K562 (cell line): ENCODE measurements at regions not wholly inside any gene's neighbourhood (a gene's known extent, or its start where the extent isn't known, plus 50 kb on each side); places are given as distances from the start of the nearest gene placed in this dataset.

ENCODE experiments used
- ATAC-seq: fragments of 200-7000 bp; cut with Tn5 transposase; 3 replicates; pipeline ENCODE4 v1.9.1; 2020; ENCODE audit warnings: moderate library complexity
- BruUV-seq: library from RNA; stranded (reverse); fragments of 400-500 nt; replicated peaks from 2 replicates; lab custom pipeline; 2021; lab: Mats Ljungman, UMichigan
- CTCF ChIA-PET: fragments of 300-600 bp; formaldehyde crosslinking; extraction: SDS; loops from one replicate; lab custom pipeline; 2021; ENCODE audit warnings: low intra/inter-chr PET ratio; lab: Yijun Ruan, JAX
- POLR2A ChIA-PET: fragments of 300-600, 350-650 bp; sonication (Branson Sonifier 250); formaldehyde crosslinking; extraction: SDS; loops from one replicate; lab custom pipeline; 2021; ENCODE audit warnings: antibody characterized with exemption, inconsistent platforms; lab: Yijun Ruan, JAX
- DNase-seq, 4 experiments: peaks; one replicate each; pipeline versions ENCODE4 v3.0.0 to v3.0.0-alpha.2; 2011 to 2018; ENCODE audit warnings: low spot score in 3 of 4, mixed read lengths in 3 of 4; ENCODE audit errors: extremely low read depth in 1 of 4
- FAIRE-seq: peaks from 2 replicates; lab custom pipeline; 2011; peaks lifted over from hg19 to GRCh38; lab: Jason Lieb, UNC
- H2AFZ ChIP-seq: 2 replicates; pipeline ENCODE4 v1.6.0; 2011; ENCODE audit warnings: low read depth, low read length, control low read depth, inconsistent platforms
- H3K27ac ChIP-seq: fragments of 200-600 bp; 3 replicates; pipeline ENCODE4 v1.8.0; 2011; ENCODE audit warnings: low read depth, mild to moderate bottlenecking, control low read depth, inconsistent platforms, low read length, moderate library complexity, mixed read lengths; ENCODE audit errors: extremely low read depth
- H3K27me3 ChIP-seq, 2 experiments: fragments of 300-600 bp in 1 of 2; 2 replicates in 1 of 2; 3 replicates in 1 of 2; pipeline versions ENCODE4 v1.6.0 to v1.8.0; 2011; ENCODE audit warnings: inconsistent platforms in 2 of 2, low read length in 2 of 2, mild to moderate bottlenecking in 1 of 2, mixed read lengths in 1 of 2, moderate library complexity in 1 of 2; ENCODE audit not compliant: control insufficient read depth in 2 of 2, insufficient read depth in 2 of 2
- H3K36me3 ChIP-seq: fragments of 300-600 bp; 3 replicates; pipeline ENCODE4 v1.8.0; 2011; ENCODE audit warnings: mild to moderate bottlenecking, low read length, inconsistent platforms; ENCODE audit not compliant: control insufficient read depth, insufficient read depth
- H3K4me1 ChIP-seq, 2 experiments: fragments of 200-600 bp in 1 of 2; replicated peaks in 1 of 2; 2 replicates in 1 of 2; 3 replicates in 1 of 2; pipeline versions ENCODE4 v1.5.1 to v1.8.0; 2011; ENCODE audit warnings: inconsistent platforms in 2 of 2, low read length in 2 of 2, mild to moderate bottlenecking in 1 of 2, mixed read lengths in 1 of 2, moderate library complexity in 1 of 2; ENCODE audit not compliant: control insufficient read depth in 2 of 2, insufficient read depth in 2 of 2
- H3K4me2 ChIP-seq: 2 replicates; pipeline ENCODE4 v1.6.1; 2011; ENCODE audit warnings: low read length, control low read depth, inconsistent platforms, mixed read lengths; ENCODE audit not compliant: insufficient read depth
- H3K4me3 ChIP-seq: fragments of 200-600 bp; sonication (generic), shearing (Covaris generic); 2 replicates; pipeline ENCODE4 v1.5.1; 2016; ENCODE audit warnings: control low read depth, inconsistent platforms
- H3K79me2 ChIP-seq: fragments of 200-600 bp; 3 replicates; pipeline ENCODE4 v1.8.0; 2011; ENCODE audit warnings: low read length, inconsistent platforms; ENCODE audit not compliant: control insufficient read depth, insufficient read depth
- H3K9ac ChIP-seq, 2 experiments: 2 replicates each; pipeline versions ENCODE4 v1.6.0 to v1.6.1; 2011; ENCODE audit warnings: low read depth in 2 of 2, low read length in 2 of 2, control low read depth in 1 of 2, inconsistent platforms in 1 of 2, mild to moderate bottlenecking in 1 of 2, mixed read lengths in 1 of 2; ENCODE audit not compliant: insufficient read depth in 1 of 2
- H3K9me1 ChIP-seq: one replicate; pipeline ENCODE4 v1.6.0; 2011; ENCODE audit warnings: inconsistent platforms, mild to moderate bottlenecking, low read length, moderate library complexity; ENCODE audit not compliant: control insufficient read depth, insufficient read depth
- H3K9me3 ChIP-seq: replicated peaks from 2 replicates; pipeline ENCODE4 v1.5.1; 2011; ENCODE audit warnings: low read depth, low read length, inconsistent platforms; ENCODE audit not compliant: control insufficient read depth, insufficient read depth
- H4K20me1 ChIP-seq: replicated peaks from 2 replicates; pipeline ENCODE4 v1.6.1; 2011; ENCODE audit warnings: low read length, inconsistent platforms, mixed read lengths; ENCODE audit not compliant: control insufficient read depth, insufficient read depth
- KDM2B ChIP-seq: fragments of 250-450 bp; sonication (Bioruptor Pico); IDR thresholded peaks from 2 replicates; pipeline ENCODE4 v1.8.0; 2021; ENCODE audit warnings: mild to moderate bottlenecking, moderate library complexity
- NR2C2 ChIP-seq, 2 experiments: fragments of 200-800 bp in 1 of 2; sonication (Bioruptor generic) in 1 of 2; sonication (generic) in 1 of 2; formaldehyde crosslinking in 1 of 2; IDR thresholded peaks; 2 replicates each; pipeline versions ENCODE4 v1.6.1 to v1.8.0; 2016 to 2022; ENCODE audit warnings: mild to moderate bottlenecking in 1 of 2, missing compliant biosample characterization in 1 of 2, missing genetic modification characterization in 1 of 2, missing genetic modification reagents in 1 of 2
- PHF8 ChIP-seq: fragments of 200-600 bp; sonication (generic); IDR thresholded peaks from 2 replicates; pipeline ENCODE4 v1.6.1; 2012; ENCODE audit warnings: mixed run types, mild to moderate bottlenecking, inconsistent platforms, low read length, moderate library complexity, borderline replicate concordance
- ZFP30 ChIP-seq: fragments of 250-450 bp; sonication (Bioruptor Pico); IDR thresholded peaks from 2 replicates; pipeline ENCODE4 v1.8.0; 2022; ENCODE audit warnings: moderate library complexity, mild to moderate bottlenecking, inconsistent platforms, borderline replicate concordance
- WGBS: fragments of 100-300 bp; shearing (Covaris generic); methylation state at CpG from one replicate; pipeline ENCODE4 v1.1.6; 2016; ENCODE audit warnings: low coverage, mixed read lengths; ENCODE audit not compliant: insufficient coverage; ENCODE audit errors: missing lambda C conversion rate; 5-methylcytosine and 5-hydroxymethylcytosine counted together
- in situ Hi-C: fragments of 300-500 bp; cut with MboI; formaldehyde crosslinking; loops from 4 replicates; pipeline ENCODE4 v1.15.0; 2018; ENCODE audit warnings: inconsistent platforms, mixed read lengths
- intact Hi-C: fragments of 100-400 bp; cut with micrococcal nuclease; formaldehyde crosslinking; loops from 2 replicates; pipeline ENCODE4 v1.14.2; 2022
- TF ChIP-seq, protein P1 (sequence below): fragments of 450-650 bp; formaldehyde crosslinking; IDR thresholded peaks from 2 replicates; pipeline ENCODE4 v1.4.0; 2022; ENCODE audit warnings: mild to moderate bottlenecking, moderate library complexity

GRCh38 chr1:177488722-177489121, 318.0 kb downstream of the BRINP2 start:
- H3K4me3 ChIP-seq: no peak overlapping the region
- no peaks in the 10 kb centered on the region for H3K79me2 ChIP-seq
- no peak overlapping the region for H3K4me2 ChIP-seq
- in situ Hi-C loops: no loop called here
- 0% methylated on average over 2 of the region's 2 CpGs for WGBS
- no peaks in the 10 kb centered on the region for H3K4me1 ChIP-seq
- ChIA-PET CTCF (no interaction called here), POLR2A (no interaction called here)
- intact Hi-C loops: no loop called here
- H3K9ac ChIP-seq: no peak overlapping the region
- no peak overlapping the region for H2AFZ ChIP-seq
- no peaks in the 10 kb centered on the region for H4K20me1 ChIP-seq
- no peak for DNase-seq
- ATAC-seq: no peak
- H3K9me3 ChIP-seq: no peaks in the 10 kb centered on the region
- H3K27ac ChIP-seq: no peak overlapping the region
- BruUV-seq: no TSS peak
- FAIRE-seq: no peak
- TF ChIP-seq KDM2B: no peak
- no peak for TF ChIP-seq NR2C2 (CRISPR knock-in tag; IDR thresholded peaks at IDR 0.05)
- TF ChIP-seq NR2C2 (tag; IDR thresholded peaks at IDR 0.05): no peak
- TF ChIP-seq, protein P1, sequence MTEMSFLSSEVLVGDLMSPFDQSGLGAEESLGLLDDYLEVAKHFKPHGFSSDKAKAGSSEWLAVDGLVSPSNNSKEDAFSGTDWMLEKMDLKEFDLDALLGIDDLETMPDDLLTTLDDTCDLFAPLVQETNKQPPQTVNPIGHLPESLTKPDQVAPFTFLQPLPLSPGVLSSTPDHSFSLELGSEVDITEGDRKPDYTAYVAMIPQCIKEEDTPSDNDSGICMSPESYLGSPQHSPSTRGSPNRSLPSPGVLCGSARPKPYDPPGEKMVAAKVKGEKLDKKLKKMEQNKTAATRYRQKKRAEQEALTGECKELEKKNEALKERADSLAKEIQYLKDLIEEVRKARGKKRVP (CRISPR knock-in tag): no peak
- TF ChIP-seq ZFP30 (CRISPR knock-in tag): no peak
- no peaks in the 10 kb centered on the region for H3K27me3 ChIP-seq
- no peaks in the 10 kb centered on the region for H3K36me3 ChIP-seq
- H3K9me1 ChIP-seq: no peaks in the 10 kb centered on the region

DNA sequence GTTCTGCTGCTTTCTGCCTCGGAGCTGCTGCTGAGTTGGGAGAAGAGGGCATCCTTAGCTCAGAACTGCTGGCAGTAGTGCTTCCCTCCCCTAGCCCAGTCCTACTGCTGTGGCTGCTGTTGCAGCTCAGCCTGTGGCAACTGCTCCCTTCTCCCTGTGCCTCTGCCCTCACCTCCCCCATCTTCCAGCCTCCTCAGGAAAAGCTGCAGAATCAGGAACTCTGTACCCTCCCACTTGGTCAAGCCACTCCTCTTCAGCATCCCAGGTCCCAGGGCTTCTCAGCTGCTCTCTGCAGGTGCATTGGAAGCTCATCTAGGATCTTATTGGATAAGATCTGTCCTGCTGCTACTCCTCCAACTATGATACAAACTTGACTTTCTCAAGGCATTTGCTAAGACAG, 316.7 kb downstream of the BRINP2 start:
- ATAC-seq (no peak), FAIRE-seq (no peak), DNase-seq (no peak)
- H3K27me3 ChIP-seq: no peaks in the 10 kb centered on the region
- POLR2A ChIA-PET: no interaction called here
- BruUV-seq: no TSS peak
- H3K4me1 ChIP-seq: no peaks in the 10 kb centered on the region
- WGBS: 14% methylated on average over 1 of the region's 1 CpG
- no peaks in the 10 kb centered on the region for H3K36me3 ChIP-seq
- no peaks in the 10 kb centered on the region for H3K79me2 ChIP-seq
- no peaks in the 10 kb centered on the region for H4K20me1 ChIP-seq
- no peak for TF ChIP-seq PHF8
- H3K9me1 ChIP-seq: no peaks in the 10 kb centered on the region
- intact Hi-C loops: no loop called here
- CTCF ChIA-PET: no interaction called here
- H3K27ac ChIP-seq: no peak overlapping the region
- no peaks in the 10 kb centered on the region for H3K9me3 ChIP-seq
- no peak overlapping the region for H3K4me2 ChIP-seq
- H3K4me3 ChIP-seq: no peak overlapping the region
- H3K9ac ChIP-seq: no peak overlapping the region
- H2AFZ ChIP-seq: no peak overlapping the region
- in situ Hi-C loops: no loop called here
